B cell (primary cell): ENCODE measurements at regions not wholly inside any gene's neighbourhood (a gene's known extent, or its start where the extent isn't known, plus 50 kb on each side); places are given as distances from the start of the nearest gene placed in this dataset.

Source experiments
- ATAC-seq: fragments of 200-7000 bp; cut with Tn5 transposase; one replicate; pipeline ENCODE4 v1.10.0; 2021; ENCODE audit warnings: low read depth, mild to moderate bottlenecking, moderate number of reproducible peaks, moderate library complexity
- CTCF ChIA-PET: fragments of 350-600 bp; sonication (Branson Sonifier 250); formaldehyde crosslinking; loops from one replicate; lab custom pipeline; 2021; ENCODE audit warnings: antibody characterized with exemption, inconsistent platforms; lab: Charles Lee
- POLR2A ChIA-PET: fragments of 350-600 bp; sonication (Branson Sonifier 250); formaldehyde crosslinking; loops from one replicate; lab custom pipeline; 2021; ENCODE audit warnings: antibody characterized with exemption; lab: Charles Lee
- DNase-seq: peaks from one replicate; pipeline ENCODE4 v3.0.0; 2013
- H2AFZ ChIP-seq: 2 replicates; pipeline ENCODE4 v1.6.1; 2012; ENCODE audit warnings: mild to moderate bottlenecking, low read depth, low read length; ENCODE audit not compliant: insufficient read depth, poor library complexity, severe bottlenecking
- H3K27ac ChIP-seq, 2 donors: 1 replicate in 1 of 2; 2 replicates in 1 of 2; pipeline ENCODE4 v1.5.1; 2012 to 2013; ENCODE audit warnings: low read length in 2 of 2, mild to moderate bottlenecking in 2 of 2, moderate library complexity in 1 of 2
- H3K27me3 ChIP-seq, 4 experiments: fragments of 200-600 bp in 1 of 4; sonication (generic) in 1 of 4; replicated peaks in 1 of 4; 1 replicate in 2 of 4; 2 replicates in 2 of 4; pipeline versions ENCODE4 v1.6.1 to v1.7.0; 2013 to 2016; ENCODE audit warnings: low read length in 3 of 4, mild to moderate bottlenecking in 2 of 4, mixed read lengths in 1 of 4, moderate library complexity in 1 of 4; ENCODE audit not compliant: insufficient read depth in 4 of 4, control insufficient read depth in 3 of 4; ENCODE audit errors: control extremely low read depth in 1 of 4
- H3K36me3 ChIP-seq, 2 experiments: replicated peaks in 1 of 2; 1 replicate in 1 of 2; 2 replicates in 1 of 2; pipeline versions ENCODE4 v1.6.1 to v1.7.1; 2013; ENCODE audit warnings: low read length in 1 of 2; ENCODE audit not compliant: insufficient read depth in 2 of 2, control insufficient read depth in 1 of 2; ENCODE audit errors: control extremely low read depth in 1 of 2, extremely low read depth in 1 of 2
- H3K4me1 ChIP-seq, 2 donors: fragments of 200-600 bp in 1 of 2; sonication (generic) in 1 of 2; 1 replicate in 1 of 2; 2 replicates in 1 of 2; pipeline versions ENCODE4 v1.5.1 to v1.6.1; 2013 to 2017; ENCODE audit warnings: low read length in 2 of 2; ENCODE audit not compliant: control insufficient read depth in 2 of 2, insufficient read depth in 2 of 2
- H3K4me2 ChIP-seq: replicated peaks from 2 replicates; pipeline ENCODE3; 2012; ENCODE audit warnings: mild to moderate bottlenecking, low read depth, low read length; ENCODE audit not compliant: poor library complexity, severe bottlenecking
- H3K4me3 ChIP-seq, 5 experiments: fragments of 200-600 bp in 1 of 5; sonication (generic) in 1 of 5; 1 replicate in 3 of 5; 2 replicates in 2 of 5; pipeline versions ENCODE4 v1.5.1 to v1.7.0; 2011 to 2016; ENCODE audit warnings: low read length in 4 of 5, mild to moderate bottlenecking in 4 of 5, low read depth in 2 of 5, control low read depth in 1 of 5, moderate library complexity in 1 of 5; ENCODE audit not compliant: insufficient read depth in 1 of 5; ENCODE audit errors: control extremely low read depth in 1 of 5, extremely low read depth in 1 of 5
- H3K79me2 ChIP-seq: fragments of 200-600 bp; sonication (generic); one replicate; pipeline ENCODE4 v1.6.0; 2016; ENCODE audit warnings: low read length; ENCODE audit not compliant: control insufficient read depth, insufficient read depth
- H3K9ac ChIP-seq: fragments of 200-600 bp; sonication (generic); 2 replicates; pipeline ENCODE4 v1.6.1; 2017; ENCODE audit warnings: mild to moderate bottlenecking, low read length, moderate library complexity
- H3K9me3 ChIP-seq, 3 donors: one replicate each; pipeline versions ENCODE4 v1.6.1 to v1.7.1; 2013; ENCODE audit warnings: low read length in 2 of 3; ENCODE audit not compliant: control insufficient read depth in 2 of 3, insufficient read depth in 1 of 3; ENCODE audit errors: control extremely low read depth in 1 of 3
- H4K20me1 ChIP-seq: 2 replicates; pipeline ENCODE4 v1.6.0; 2012; ENCODE audit warnings: mild to moderate bottlenecking, low read length; ENCODE audit not compliant: insufficient read depth, control insufficient read depth, poor library complexity, severe bottlenecking
- H3K27ac Mint-ChIP-seq: one replicate; pipeline ENCODE4 v1.8.0; 2021; ENCODE audit warnings: mixed read lengths
- H3K27me3 Mint-ChIP-seq: one replicate; pipeline ENCODE4 v1.8.0; 2021; ENCODE audit warnings: mixed read lengths
- H3K4me1 Mint-ChIP-seq: one replicate; pipeline ENCODE4 v1.8.0; 2021; ENCODE audit warnings: mixed read lengths
- H3K4me3 Mint-ChIP-seq: one replicate; pipeline ENCODE4 v1.8.0; 2021; ENCODE audit warnings: mixed read lengths
- H3K9me3 Mint-ChIP-seq: one replicate; pipeline ENCODE4 v1.8.0; 2022; ENCODE audit warnings: mixed read lengths; ENCODE audit not compliant: insufficient read depth
- CTCF ChIP-seq: fragments of 200-600 bp; IDR thresholded peaks from one replicate; pipeline ENCODE4 v1.8.0; 2022; ENCODE audit warnings: antibody characterized with exemption, mild to moderate bottlenecking
- EZH2 ChIP-seq: IDR thresholded peaks from 2 replicates; pipeline ENCODE4 v1.6.1; 2012; ENCODE audit warnings: borderline replicate concordance, low read depth, mild to moderate bottlenecking, moderate library complexity, low read length; ENCODE audit not compliant: insufficient read depth, poor library complexity, severe bottlenecking
- WGBS: methylation state at CpG from one replicate; pipeline ENCODE4 v1.1.5; 2013; ENCODE audit warnings: missing lambda C conversion rate; ENCODE audit not compliant: insufficient coverage; 5-methylcytosine and 5-hydroxymethylcytosine counted together
- intact Hi-C: fragments of 100-400 bp; cut with micrococcal nuclease; formaldehyde crosslinking; loops from one replicate; pipeline ENCODE4 v1.10.0; 2022

- no peak overlapping the region for H3K4me2 ChIP-seq
- no peaks in the 10 kb centered on the region for H4K20me1 ChIP-seq
- Mint-ChIP-seq H3K4me3 (no peak overlapping the region), H3K4me1 (no peaks in the 10 kb centered on the region), H3K27ac (no peak overlapping the region), H3K9me3 (peaks cover 3% of the 10 kb centered on the region), H3K27me3 (no peaks in the 10 kb centered on the region)
- CTCF ChIA-PET: no interaction called here
- H3K4me1 ChIP-seq: no peaks in the 10 kb centered on the region
- TF ChIP-seq CTCF: no peak
- no peak for TF ChIP-seq EZH2
- no peaks in the 10 kb centered on the region for H3K79me2 ChIP-seq
- no peak overlapping the region for H3K4me3 ChIP-seq
- no peak overlapping the region for H3K9ac ChIP-seq
- H3K36me3 ChIP-seq: no peaks in the 10 kb centered on the region
- no peaks in the 10 kb centered on the region for H3K27me3 ChIP-seq
- POLR2A ChIA-PET: no interaction called here
- intact Hi-C loops: no loop called here
- DNase-seq (no peak), ATAC-seq (no peak)
- no peak overlapping the region for H3K27ac ChIP-seq
- H2AFZ ChIP-seq: no peak overlapping the region
- H3K9me3 ChIP-seq: no peaks in the 10 kb centered on the region
Measured at GRCh38 chr6:77021232-77021631, 442.1 kb downstream of the HTR1B start.

GRCh38 chr6:77019081-77019480 is 444.2 kb downstream of the HTR1B start:
- intact Hi-C loops: no loop called here
- H3K4me1 Mint-ChIP-seq: no peaks in the 10 kb centered on the region
- WGBS: no CpG with 5 or more reads among the region's 3 CpGs
- Histone ChIP-seq H4K20me1 (no peaks in the 10 kb centered on the region), H3K9me3 (no peaks in the 10 kb centered on the region), H3K4me1 (no peaks in the 10 kb centered on the region), H3K9ac (no peak overlapping the region), H3K4me2 (no peak overlapping the region), H3K27me3 (no peaks in the 10 kb centered on the region), H3K4me3 (no peak overlapping the region), H2AFZ (no peak overlapping the region), H3K79me2 (no peaks in the 10 kb centered on the region), H3K27ac (no peak overlapping the region), H3K36me3 (no peaks in the 10 kb centered on the region)
- H3K4me3 Mint-ChIP-seq: no peak overlapping the region
- H3K9me3 Mint-ChIP-seq: peaks cover 3% of the 10 kb centered on the region
- CTCF ChIA-PET: no interaction called here
- no peak for DNase-seq
- H3K27ac Mint-ChIP-seq: no peak overlapping the region
- TF ChIP-seq CTCF: no peak
- no peak for TF ChIP-seq EZH2
- H3K27me3 Mint-ChIP-seq: no peaks in the 10 kb centered on the region
- no peak for ATAC-seq
- POLR2A ChIA-PET: no interaction called here
